ENCODE measurements at regions not wholly inside any gene's neighbourhood (a gene's known extent, or its start where the extent isn't known, plus 50 kb on each side); places are given as distances from the start of the nearest gene placed in this dataset.

DNA sequence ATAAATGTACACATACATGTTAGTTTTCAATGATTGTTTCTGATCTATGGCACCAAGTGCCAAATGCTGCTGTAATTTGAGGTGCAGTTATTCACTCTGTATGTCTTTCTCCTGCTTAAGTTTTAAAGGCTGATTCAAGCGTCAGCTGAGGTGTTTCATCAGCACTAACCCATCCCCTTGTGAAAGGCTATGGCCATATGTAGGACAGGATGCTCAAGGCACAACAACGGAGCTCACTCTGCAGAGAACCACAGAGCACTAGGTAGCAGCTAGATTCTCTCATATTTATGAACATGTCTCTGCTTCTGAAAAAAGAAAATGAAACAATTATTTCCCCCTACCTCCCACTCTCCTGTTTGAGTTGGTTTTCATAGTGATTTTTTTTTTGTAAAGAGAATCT, 340.0 kb upstream of the TMCO5A start:
- TF ChIP-seq, protein P1, sequence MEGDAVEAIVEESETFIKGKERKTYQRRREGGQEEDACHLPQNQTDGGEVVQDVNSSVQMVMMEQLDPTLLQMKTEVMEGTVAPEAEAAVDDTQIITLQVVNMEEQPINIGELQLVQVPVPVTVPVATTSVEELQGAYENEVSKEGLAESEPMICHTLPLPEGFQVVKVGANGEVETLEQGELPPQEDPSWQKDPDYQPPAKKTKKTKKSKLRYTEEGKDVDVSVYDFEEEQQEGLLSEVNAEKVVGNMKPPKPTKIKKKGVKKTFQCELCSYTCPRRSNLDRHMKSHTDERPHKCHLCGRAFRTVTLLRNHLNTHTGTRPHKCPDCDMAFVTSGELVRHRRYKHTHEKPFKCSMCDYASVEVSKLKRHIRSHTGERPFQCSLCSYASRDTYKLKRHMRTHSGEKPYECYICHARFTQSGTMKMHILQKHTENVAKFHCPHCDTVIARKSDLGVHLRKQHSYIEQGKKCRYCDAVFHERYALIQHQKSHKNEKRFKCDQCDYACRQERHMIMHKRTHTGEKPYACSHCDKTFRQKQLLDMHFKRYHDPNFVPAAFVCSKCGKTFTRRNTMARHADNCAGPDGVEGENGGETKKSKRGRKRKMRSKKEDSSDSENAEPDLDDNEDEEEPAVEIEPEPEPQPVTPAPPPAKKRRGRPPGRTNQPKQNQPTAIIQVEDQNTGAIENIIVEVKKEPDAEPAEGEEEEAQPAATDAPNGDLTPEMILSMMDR (conservative IDR thresholded peaks at IDR 0.05 in 1 of 2, IDR thresholded peaks at IDR 0.05 in 1 of 2; ENCODE audit: low read depth in 1 of 2, low read length in 2 of 2) = no peak
- TF ChIP-seq EZH2 (IDR thresholded peaks at IDR 0.05; ENCODE audit: low read length, missing control alignments) = no peak

All from fibroblast of lung (primary cell).